Neural cell (in vitro differentiated cells): ENCODE measurements at regions not wholly inside any gene's neighbourhood (a gene's known extent, or its start where the extent isn't known, plus 50 kb on each side); places are given as distances from the start of the nearest gene placed in this dataset.
"Not testable (repeated sequence)": the region's sequence is repeated elsewhere in the genome, so short reads cannot be mapped to it uniquely, and the experiment has no call there.

Experiments
- CTCF ChIP-seq: fragments of 450-650 bp; IDR thresholded peaks from 2 replicates; pipeline ENCODE4 v1.5.1; 2014; ENCODE audit warnings: antibody characterized with exemption, mild to moderate bottlenecking, moderate library complexity; ENCODE audit not compliant: poor library complexity, severe bottlenecking
- EP300 ChIP-seq: fragments of 450-650 bp; conservative IDR thresholded peaks from 2 replicates; pipeline ENCODE4 v1.6.1; 2014; ENCODE audit warnings: antibody characterized with exemption, mild to moderate bottlenecking, moderate library complexity; ENCODE audit not compliant: poor library complexity, severe bottlenecking
- EZH2 ChIP-seq: fragments of 200-600, 300-800 bp; shearing (Covaris generic), sonication (generic); IDR thresholded peaks from 2 replicates; pipeline ENCODE4 v1.6.1; 2014; ENCODE audit warnings: antibody characterized with exemption, low read length, borderline replicate concordance, mild to moderate bottlenecking; ENCODE audit not compliant: insufficient read depth, poor library complexity, severe bottlenecking
- SMC3 ChIP-seq: fragments of 450-650 bp; conservative IDR thresholded peaks from 2 replicates; pipeline ENCODE4 v1.6.1; 2014; ENCODE audit warnings: antibody characterized with exemption, mild to moderate bottlenecking, moderate library complexity; ENCODE audit not compliant: poor library complexity
- TAF1 ChIP-seq: IDR thresholded peaks from 2 replicates; pipeline ENCODE4 v1.6.1; 2012; ENCODE audit warnings: low read depth

- not testable (repeated sequence) for TF ChIP-seq SMC3, EZH2, CTCF, TAF1, EP300
Observed at GRCh38 chr1:87413846-87414245, 85.2 kb downstream of the LMO4 start.
